ENCODE measurements at regions not wholly inside any gene's neighbourhood (a gene's known extent, or its start where the extent isn't known, plus 50 kb on each side); places are given as distances from the start of the nearest gene placed in this dataset.

- 80% methylated on average over 1 of the region's 2 CpGs for WGBS (ENCODE audit: insufficient coverage)
- Histone ChIP-seq H3K4me3 (ENCODE audit: low read length) (no peak overlapping the region), H3K9me3 (replicated peaks; ENCODE audit: control insufficient read depth, low read depth, low read length) (no peaks in the 10 kb centered on the region), H3K27ac (ENCODE audit: low read length) (no peak overlapping the region), H3K27me3 (ENCODE audit: control insufficient read depth, insufficient read depth, low read length) (no peaks in the 10 kb centered on the region), H3K4me1 (ENCODE audit: control insufficient read depth, insufficient read depth, low read length) (no peaks in the 10 kb centered on the region), H3K36me3 (ENCODE audit: control insufficient read depth, insufficient read depth, low read length) (no peaks in the 10 kb centered on the region)
- no peak for DNase-seq
These were observed 885.6 kb upstream of the VRK2 start for GRCh38 chr2:57160976-57161375.

- Histone ChIP-seq H3K27ac (ENCODE audit: low read length) (no peak overlapping the region), H3K27me3 (ENCODE audit: control insufficient read depth, insufficient read depth, low read length) (no peaks in the 10 kb centered on the region)
- WGBS (ENCODE audit: insufficient coverage) = 67% methylated on average over 1 of the region's 1 CpG
These were observed 869.4 kb upstream of the VRK2 start for GRCh38 chr2:57177176-57177575.

GRCh38 chr2:57180042-57180567 lies 866.5 kb upstream of the VRK2 start:
- no peak overlapping the region for H3K27ac ChIP-seq (ENCODE audit: low read length)
- DNase-seq = no peak

More at GRCh38 chr2:57177176-57177575, 869.4 kb upstream of the VRK2 start:
- Histone ChIP-seq H3K9me3 (replicated peaks; ENCODE audit: control insufficient read depth, low read depth, low read length) (no peaks in the 10 kb centered on the region), H3K36me3 (ENCODE audit: control insufficient read depth, insufficient read depth, low read length) (no peaks in the 10 kb centered on the region), H3K4me3 (ENCODE audit: low read length) (no peak overlapping the region), H3K4me1 (ENCODE audit: control insufficient read depth, insufficient read depth, low read length) (no peaks in the 10 kb centered on the region)
- no peak for DNase-seq

DNA sequence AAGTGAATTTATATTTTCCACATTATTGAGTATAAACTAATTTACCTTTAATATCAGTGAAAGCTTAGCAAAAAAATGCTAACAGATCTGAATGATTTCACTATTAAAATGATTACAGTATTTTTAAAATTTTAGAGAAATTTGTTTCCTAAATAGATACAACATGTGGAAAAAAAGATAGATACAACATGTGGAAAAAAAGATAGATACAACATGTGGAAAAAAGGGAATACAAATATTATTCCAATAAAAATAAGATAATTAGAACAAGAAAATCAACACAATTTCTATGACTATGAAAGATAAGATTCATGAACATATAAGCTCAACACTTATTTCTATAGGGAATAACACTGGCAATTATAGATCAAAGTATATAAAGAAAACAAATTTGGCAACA lies 865.9 kb upstream of the VRK2 start:
- Histone ChIP-seq H3K27me3 (ENCODE audit: control insufficient read depth, insufficient read depth, low read length) (no peaks in the 10 kb centered on the region), H3K27ac (ENCODE audit: low read length) (no peak overlapping the region), H3K4me1 (ENCODE audit: control insufficient read depth, insufficient read depth, low read length) (no peaks in the 10 kb centered on the region), H3K36me3 (ENCODE audit: control insufficient read depth, insufficient read depth, low read length) (no peaks in the 10 kb centered on the region), H3K9me3 (replicated peaks; ENCODE audit: control insufficient read depth, low read depth, low read length) (no peaks in the 10 kb centered on the region), H3K4me3 (ENCODE audit: low read length) (no peak overlapping the region)
- no peak for DNase-seq

More at GRCh38 chr2:57180042-57180567, 866.5 kb upstream of the VRK2 start:
- Histone ChIP-seq H3K4me3 (ENCODE audit: low read length) (no peak overlapping the region), H3K27me3 (ENCODE audit: control insufficient read depth, insufficient read depth, low read length) (no peaks in the 10 kb centered on the region), H3K36me3 (ENCODE audit: control insufficient read depth, insufficient read depth, low read length) (no peaks in the 10 kb centered on the region), H3K9me3 (replicated peaks; ENCODE audit: control insufficient read depth, low read depth, low read length) (no peaks in the 10 kb centered on the region), H3K4me1 (ENCODE audit: control insufficient read depth, insufficient read depth, low read length) (no peaks in the 10 kb centered on the region)
- WGBS (ENCODE audit: insufficient coverage) = no CpG with 5 or more reads among the region's 4 CpGs

- DNase-seq = no peak
- Histone ChIP-seq H3K27me3 (ENCODE audit: control insufficient read depth, insufficient read depth, low read length) (no peaks in the 10 kb centered on the region), H3K4me1 (ENCODE audit: control insufficient read depth, insufficient read depth, low read length) (no peaks in the 10 kb centered on the region), H3K4me3 (ENCODE audit: low read length) (no peak overlapping the region), H3K9me3 (replicated peaks; ENCODE audit: control insufficient read depth, low read depth, low read length) (no peaks in the 10 kb centered on the region), H3K36me3 (ENCODE audit: control insufficient read depth, insufficient read depth, low read length) (no peaks in the 10 kb centered on the region), H3K27ac (ENCODE audit: low read length) (no peak overlapping the region)
- no CpG with 5 or more reads among the region's 1 CpG for WGBS (ENCODE audit: insufficient coverage)
These were observed 865.1 kb upstream of the VRK2 start for GRCh38 chr2:57181315-57182038.

GRCh38 chr2:57182916-57183315 lies 863.7 kb upstream of the VRK2 start:
- no peak for DNase-seq

DNA sequence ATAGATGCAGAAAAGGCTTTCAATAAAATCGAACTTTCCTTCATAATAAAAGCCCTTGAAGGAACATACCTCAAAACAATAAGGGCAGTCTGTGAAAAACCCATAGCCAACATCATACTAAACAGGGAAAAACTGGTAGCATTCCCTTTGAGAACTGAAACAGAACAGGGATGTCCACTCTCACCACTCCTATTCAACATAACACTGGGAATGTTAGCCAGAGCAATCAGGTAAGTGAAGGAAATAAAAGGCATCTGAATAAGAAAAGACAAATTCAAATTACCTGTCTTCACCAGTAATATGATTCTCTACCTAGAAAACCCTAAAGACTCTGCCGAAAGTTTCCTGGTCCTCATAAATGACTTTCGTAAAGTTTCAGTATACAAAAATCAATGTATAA lies 861.0 kb upstream of the VRK2 start:
- Histone ChIP-seq H3K9me3 (replicated peaks; ENCODE audit: control insufficient read depth, low read depth, low read length) (no peaks in the 10 kb centered on the region), H3K4me3 (ENCODE audit: low read length) (no peak overlapping the region), H3K36me3 (ENCODE audit: control insufficient read depth, insufficient read depth, low read length) (no peaks in the 10 kb centered on the region), H3K27ac (ENCODE audit: low read length) (no peak overlapping the region), H3K27me3 (ENCODE audit: control insufficient read depth, insufficient read depth, low read length) (no peaks in the 10 kb centered on the region), H3K4me1 (ENCODE audit: control insufficient read depth, insufficient read depth, low read length) (no peaks in the 10 kb centered on the region)
- WGBS (ENCODE audit: insufficient coverage) = 50% methylated on average over 1 of the region's 3 CpGs
- no peak for DNase-seq

More at GRCh38 chr2:57182916-57183315, 863.7 kb upstream of the VRK2 start:
- Histone ChIP-seq H3K27me3 (ENCODE audit: control insufficient read depth, insufficient read depth, low read length) (no peaks in the 10 kb centered on the region), H3K4me1 (ENCODE audit: control insufficient read depth, insufficient read depth, low read length) (no peaks in the 10 kb centered on the region), H3K4me3 (ENCODE audit: low read length) (no peak overlapping the region), H3K36me3 (ENCODE audit: control insufficient read depth, insufficient read depth, low read length) (no peaks in the 10 kb centered on the region), H3K9me3 (replicated peaks; ENCODE audit: control insufficient read depth, low read depth, low read length) (no peaks in the 10 kb centered on the region), H3K27ac (ENCODE audit: low read length) (no peak overlapping the region)

DNA sequence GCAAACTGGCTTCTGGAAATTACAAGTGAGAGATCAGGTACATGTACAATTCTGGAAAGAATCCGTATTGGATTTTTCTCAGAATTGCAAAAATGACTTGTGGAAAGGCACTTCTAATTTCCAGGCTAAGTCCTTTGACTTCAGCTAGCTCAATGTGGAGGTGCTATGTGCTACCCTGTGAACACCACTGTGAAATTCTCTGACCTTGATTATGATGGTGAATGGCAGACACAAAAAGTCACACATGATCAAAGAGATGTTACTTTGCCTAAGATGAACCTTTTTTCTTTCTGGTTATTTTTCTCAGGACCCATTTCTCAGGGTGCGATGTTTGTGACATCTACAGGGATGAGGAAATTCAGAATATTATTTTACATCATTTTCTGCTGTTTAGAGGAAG lies 856.6 kb upstream of the VRK2 start:
- WGBS (ENCODE audit: insufficient coverage) = no CpG with 5 or more reads among the region's 2 CpGs
- no peaks in the 10 kb centered on the region for H3K9me3 ChIP-seq (replicated peaks; ENCODE audit: control insufficient read depth, low read depth, low read length)
- no peak overlapping the region for H3K27ac ChIP-seq (ENCODE audit: low read length)
- no peak overlapping the region for H3K4me3 ChIP-seq (ENCODE audit: low read length)
- no peaks in the 10 kb centered on the region for H3K36me3 ChIP-seq (ENCODE audit: control insufficient read depth, insufficient read depth, low read length)
- no peaks in the 10 kb centered on the region for H3K27me3 ChIP-seq (ENCODE audit: control insufficient read depth, insufficient read depth, low read length)
- no peaks in the 10 kb centered on the region for H3K4me1 ChIP-seq (ENCODE audit: control insufficient read depth, insufficient read depth, low read length)
- DNase-seq = no peak

GRCh38 chr2:57199663-57200062 lies 846.9 kb upstream of the VRK2 start:
- H3K27ac ChIP-seq (ENCODE audit: low read length) = no peak overlapping the region
- no peak for DNase-seq
- no peaks in the 10 kb centered on the region for H3K27me3 ChIP-seq (ENCODE audit: control insufficient read depth, insufficient read depth, low read length)
- 86% methylated on average over 1 of the region's 3 CpGs for WGBS (ENCODE audit: insufficient coverage)
- H3K4me1 ChIP-seq (ENCODE audit: control insufficient read depth, insufficient read depth, low read length) = no peaks in the 10 kb centered on the region
- H3K9me3 ChIP-seq (replicated peaks; ENCODE audit: control insufficient read depth, low read depth, low read length) = no peaks in the 10 kb centered on the region
- H3K36me3 ChIP-seq (ENCODE audit: control insufficient read depth, insufficient read depth, low read length) = no peaks in the 10 kb centered on the region
- H3K4me3 ChIP-seq (ENCODE audit: low read length) = no peak overlapping the region

- no peaks in the 10 kb centered on the region for H3K4me1 ChIP-seq (ENCODE audit: control insufficient read depth, insufficient read depth, low read length)
- H3K4me3 ChIP-seq (ENCODE audit: low read length) = no peak overlapping the region
- H3K27me3 ChIP-seq (ENCODE audit: control insufficient read depth, insufficient read depth, low read length) = no peaks in the 10 kb centered on the region
- H3K9me3 ChIP-seq (replicated peaks; ENCODE audit: control insufficient read depth, low read depth, low read length) = peaks cover 4% of the 10 kb centered on the region
- H3K36me3 ChIP-seq (ENCODE audit: control insufficient read depth, insufficient read depth, low read length) = no peaks in the 10 kb centered on the region
- WGBS (ENCODE audit: insufficient coverage) = 65% methylated on average over 3 of the region's 3 CpGs
- DNase-seq = no peak
- H3K27ac ChIP-seq (ENCODE audit: low read length) = no peak overlapping the region
These were observed 842.2 kb upstream of the VRK2 start for GRCh38 chr2:57204364-57204763.

DNA sequence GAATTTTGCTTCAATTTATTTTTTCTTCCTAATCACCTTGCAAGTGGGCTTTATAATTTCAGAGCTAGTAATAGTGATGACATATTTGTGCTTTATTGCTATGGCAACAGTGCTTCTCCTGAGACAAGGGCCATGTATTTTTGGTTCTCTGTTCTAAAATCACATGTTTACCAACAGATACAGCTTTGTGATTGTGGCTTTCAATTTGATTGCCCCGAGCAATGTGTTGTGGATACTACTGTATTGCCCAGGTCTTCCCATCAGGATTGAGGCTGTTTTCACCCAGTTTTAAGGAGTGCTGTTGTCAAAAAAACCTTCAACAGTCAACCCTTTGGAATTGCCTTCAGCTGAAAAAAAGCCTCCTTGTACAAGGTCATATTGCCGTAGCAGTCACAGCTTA lies 841.4 kb upstream of the VRK2 start:
- no peak for DNase-seq
- H3K4me3 ChIP-seq (ENCODE audit: low read length) = no peak overlapping the region
- H3K9me3 ChIP-seq (replicated peaks; ENCODE audit: control insufficient read depth, low read depth, low read length) = peaks cover 4% of the 10 kb centered on the region
- WGBS (ENCODE audit: insufficient coverage) = 54% methylated on average over 2 of the region's 2 CpGs
- no peaks in the 10 kb centered on the region for H3K36me3 ChIP-seq (ENCODE audit: control insufficient read depth, insufficient read depth, low read length)
- no peak overlapping the region for H3K27ac ChIP-seq (ENCODE audit: low read length)
- no peaks in the 10 kb centered on the region for H3K27me3 ChIP-seq (ENCODE audit: control insufficient read depth, insufficient read depth, low read length)
- no peaks in the 10 kb centered on the region for H3K4me1 ChIP-seq (ENCODE audit: control insufficient read depth, insufficient read depth, low read length)

Data from muscle of leg (tissue), 3 donors.